Thoracic aorta (tissue), 2 donors: ENCODE measurements at regions not wholly inside any gene's neighbourhood (a gene's known extent, or its start where the extent isn't known, plus 50 kb on each side); places are given as distances from the start of the nearest gene placed in this dataset.

Source experiments
- ATAC-seq: fragments of 150-250 bp; one replicate; pipeline ENCODE4 v1.8.0; 2017; ENCODE audit warnings: low read depth; ENCODE audit not compliant: insufficient number of reproducible peaks, low FRiP score
- DNase-seq: peaks from one replicate; pipeline ENCODE4 v3.0.0-alpha.2; 2020; ENCODE audit warnings: low spot score
- H3K27ac ChIP-seq, 2 donors: fragments of 200-600 bp; sonication (generic); 1 replicate in 1 of 2; 2 replicates in 1 of 2; pipeline ENCODE4 v1.5.1; 2016; ENCODE audit warnings: mild to moderate bottlenecking in 2 of 2, moderate library complexity in 2 of 2
- H3K27me3 ChIP-seq: fragments of 200-600 bp; sonication (generic); replicated peaks from 2 replicates; pipeline ENCODE4 v1.6.0; 2016; ENCODE audit warnings: mild to moderate bottlenecking; ENCODE audit not compliant: insufficient read depth
- H3K36me3 ChIP-seq: fragments of 200-600 bp; sonication (generic); one replicate; pipeline ENCODE4 v1.5.1; 2016
- H3K4me1 ChIP-seq, 2 donors: fragments of 200-600 bp; sonication (generic); 1 replicate in 1 of 2; 2 replicates in 1 of 2; pipeline versions ENCODE4 v1.5.1 to v1.6.0; 2016; ENCODE audit warnings: low read depth in 2 of 2, mild to moderate bottlenecking in 1 of 2; ENCODE audit not compliant: control insufficient read depth in 1 of 2
- H3K4me3 ChIP-seq: fragments of 200-600 bp; sonication (generic); 2 replicates; pipeline ENCODE4 v1.5.1; 2016; ENCODE audit warnings: mild to moderate bottlenecking
- H3K9me3 ChIP-seq: fragments of 200-600 bp; sonication (generic); 2 replicates; pipeline ENCODE4 v1.5.1; 2016
- CTCF ChIP-seq: fragments of 200-600 bp; sonication (generic); IDR thresholded peaks from one replicate; pipeline ENCODE4 v1.5.1; 2019; ENCODE audit warnings: antibody characterized with exemption

GRCh38 chr5:109929376-109929775 is 239.6 kb downstream of the MAN2A1 start:
- H3K4me3 ChIP-seq = no peak overlapping the region
- H3K27ac ChIP-seq = no peak overlapping the region
- ATAC-seq (no peak), DNase-seq (no peak)
- H3K36me3 ChIP-seq = no peaks in the 10 kb centered on the region
- TF ChIP-seq CTCF = no peak
- H3K4me1 ChIP-seq = no peaks in the 10 kb centered on the region
- H3K9me3 ChIP-seq = no peaks in the 10 kb centered on the region
- H3K27me3 ChIP-seq = no peaks in the 10 kb centered on the region

GRCh38 chr5:109929911-109930310 is 240.2 kb downstream of the MAN2A1 start:
- H3K9me3 ChIP-seq = no peaks in the 10 kb centered on the region
- no peak for DNase-seq
- no peaks in the 10 kb centered on the region for H3K4me1 ChIP-seq
- H3K27ac ChIP-seq = no peak overlapping the region
- no peaks in the 10 kb centered on the region for H3K36me3 ChIP-seq
- ATAC-seq = no peak
- H3K4me3 ChIP-seq = no peak overlapping the region
- no peaks in the 10 kb centered on the region for H3K27me3 ChIP-seq
- no peak for TF ChIP-seq CTCF

GRCh38 chr5:109931049-109931780 is 241.5 kb downstream of the MAN2A1 start:
- DNase-seq (no peak), ATAC-seq (no peak)
- Histone ChIP-seq H3K9me3 (no peaks in the 10 kb centered on the region), H3K27me3 (no peaks in the 10 kb centered on the region), H3K4me1 (no peaks in the 10 kb centered on the region), H3K27ac (no peak overlapping the region), H3K36me3 (no peaks in the 10 kb centered on the region), H3K4me3 (no peak overlapping the region)
- TF ChIP-seq CTCF = no peak

DNA sequence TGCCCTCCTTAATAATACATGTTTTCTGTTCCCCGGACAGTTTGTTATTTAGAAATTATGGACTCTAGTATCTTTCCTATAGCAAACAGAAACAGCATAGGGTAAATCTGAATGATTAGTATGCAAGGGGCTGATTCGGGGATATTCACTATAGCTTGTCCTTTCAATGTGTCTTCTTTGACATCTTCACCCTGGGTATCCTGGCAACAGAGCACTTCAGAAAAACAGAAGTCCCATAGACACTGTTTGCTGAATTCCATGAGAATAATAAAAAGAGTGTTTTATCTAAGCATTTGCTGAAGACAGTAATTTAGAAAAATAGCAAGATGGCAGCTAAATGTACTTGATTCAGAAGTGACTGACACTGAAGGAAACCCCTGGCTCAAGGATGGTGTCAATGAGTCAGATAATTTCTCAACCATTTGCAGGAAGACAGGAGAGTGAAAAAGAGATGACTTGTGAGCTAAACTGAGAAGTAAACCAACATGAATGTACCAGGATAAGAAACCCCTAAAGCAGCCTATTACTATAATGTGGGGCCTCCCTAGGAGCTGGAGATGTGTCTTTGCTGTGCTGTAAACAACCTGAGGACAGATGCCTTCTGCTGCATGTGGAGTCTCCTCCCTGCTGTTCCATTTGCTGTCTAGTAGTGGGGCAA is 246.2 kb downstream of the MAN2A1 start:
- no peak for DNase-seq
- no peak overlapping the region for H3K27ac ChIP-seq
- H3K36me3 ChIP-seq = no peaks in the 10 kb centered on the region

More for the DNA sequence above, 246.2 kb downstream of the MAN2A1 start:
- Histone ChIP-seq H3K4me3 (no peak overlapping the region), H3K4me1 (no peaks in the 10 kb centered on the region), H3K9me3 (no peaks in the 10 kb centered on the region), H3K27me3 (no peaks in the 10 kb centered on the region)
- no peak for ATAC-seq
- TF ChIP-seq CTCF = no peak
